SK-N-MC (cell line): ENCODE measurements at regions not wholly inside any gene's neighbourhood (a gene's known extent, or its start where the extent isn't known, plus 50 kb on each side); places are given as distances from the start of the nearest gene placed in this dataset.

Experiments
- EZH2 ChIP-seq: fragments of 200-600 bp; sonication (generic); IDR thresholded peaks from one replicate; pipeline ENCODE4 v1.6.1; 2017; ENCODE audit warnings: antibody characterized with exemption
- POLR2AphosphoS5 ChIP-seq: IDR thresholded peaks from 2 replicates; pipeline ENCODE4 v1.6.1; 2012; ENCODE audit warnings: mild to moderate bottlenecking, low read depth, low read length, borderline replicate concordance

GRCh38 chr4:115769396-115769795, 656.0 kb upstream of the NDST4 start:
- TF ChIP-seq EZH2, result no peak
- TF ChIP-seq POLR2AphosphoS5, result no peak
